ENCODE measurements at regions not wholly inside any gene's neighbourhood (a gene's known extent, or its start where the extent isn't known, plus 50 kb on each side); places are given as distances from the start of the nearest gene placed in this dataset.
"Not testable (repeated sequence)": the region's sequence is repeated elsewhere in the genome, so short reads cannot be mapped to it uniquely, and the experiment has no call there.

GRCh38 chr20:1799746-1800145 is 95.5 kb upstream of the SIRPA start:
- H3K27ac ChIP-seq (ENCODE audit: low read depth, low read length); H3K4me3 ChIP-seq (ENCODE audit: low read length in 2 of 2); intact Hi-C loops (cut with micrococcal nuclease); H3K36me3 ChIP-seq (ENCODE audit: insufficient read depth, low read length); H3K27ac Mint-ChIP-seq; H3K9me3 Mint-ChIP-seq; DNase-seq; H3K36me3 Mint-ChIP-seq; POLR2A ChIA-PET (ENCODE audit: partially characterized antibody); H3K9me3 ChIP-seq (ENCODE audit: control insufficient read depth in 1 of 2, low read length in 2 of 2); H3K4me3 Mint-ChIP-seq: not testable (repeated sequence)
- peaks cover 15% of the 10 kb centered on the region for H3K27me3 ChIP-seq (ENCODE audit: insufficient read depth, low read length)
- CTCF ChIA-PET (ENCODE audit: partially characterized antibody) = interaction anchor here (0.8 kb wide), 2 partner anchors 9 to 23 kb away, joined by 3 read pairs; no protein-coding TSS in a partner anchor
- H3K4me1 ChIP-seq (ENCODE audit: insufficient read depth, low read length) = peaks cover 15% of the 10 kb centered on the region
- peaks cover 6 to 19% (median 14%) of the 10 kb centered on the region in 4 donors for H3K4me1 Mint-ChIP-seq
- peaks cover 36 to 46% of the 10 kb centered on the region in 2 donors for H3K27me3 Mint-ChIP-seq

DNA sequence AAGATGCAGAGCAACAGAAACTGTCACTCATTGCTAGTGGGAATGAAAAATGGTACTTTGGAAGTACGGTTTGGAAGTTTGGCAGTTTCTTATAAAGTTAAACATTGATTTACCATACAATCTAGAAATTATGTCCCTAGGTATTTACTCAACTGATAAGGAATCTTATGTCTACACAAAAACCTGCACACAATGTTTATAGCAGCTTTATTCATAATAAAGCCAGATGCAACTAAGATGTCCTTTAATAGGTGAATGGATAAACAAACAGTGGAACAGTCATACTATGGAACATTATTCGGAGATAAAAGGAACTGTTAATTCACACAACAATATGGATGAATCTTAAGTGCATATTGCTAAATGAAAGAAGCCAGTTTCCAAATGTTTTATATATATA is 96.2 kb upstream of the SIRPA start:
- no peaks in the 10 kb centered on the region for H3K36me3 ChIP-seq (ENCODE audit: insufficient read depth, low read length)
- no peak overlapping the region for H3K27ac ChIP-seq (ENCODE audit: low read depth, low read length)
- intact Hi-C loops (cut with micrococcal nuclease) = no loop called here
- Mint-ChIP-seq H3K27ac (no peak overlapping the region), H3K36me3 (no peaks in the 10 kb centered on the region), H3K27me3 (peaks cover 28 to 40% of the 10 kb centered on the region in 2 donors), H3K4me3 (no peak overlapping the region), H3K9me3 (no peaks in the 10 kb centered on the region), H3K4me1 (peaks cover 6 to 15% (median 12%) of the 10 kb centered on the region in 4 donors)
- peaks cover 8% of the 10 kb centered on the region for H3K27me3 ChIP-seq (ENCODE audit: insufficient read depth, low read length)
- POLR2A ChIA-PET (ENCODE audit: partially characterized antibody) = no interaction called here
- DNase-seq = no peak
- peaks cover 15% of the 10 kb centered on the region for H3K4me1 ChIP-seq (ENCODE audit: insufficient read depth, low read length)
- no peak overlapping the region for H3K4me3 ChIP-seq (ENCODE audit: low read length in 2 of 2)
- CTCF ChIA-PET (ENCODE audit: partially characterized antibody) = no interaction called here
- H3K9me3 ChIP-seq (ENCODE audit: control insufficient read depth in 1 of 2, low read length in 2 of 2) = no peaks in the 10 kb centered on the region

DNA sequence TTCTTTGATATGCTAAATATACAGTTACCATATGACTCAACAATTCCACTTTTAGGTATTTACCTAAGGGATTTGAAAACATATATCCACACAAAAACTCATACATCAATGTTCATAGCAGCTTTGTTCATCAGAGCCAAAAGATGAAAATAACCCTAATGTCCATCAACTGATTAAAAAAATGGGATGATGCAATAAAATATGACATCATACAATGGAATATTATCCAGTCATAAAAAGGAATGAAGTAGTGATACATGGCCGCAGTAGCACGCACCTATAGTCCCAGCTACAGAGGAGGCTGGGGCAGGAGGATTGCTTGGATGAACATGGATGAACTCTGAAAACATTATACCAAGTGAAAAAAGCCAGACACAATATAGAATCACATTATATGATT is 101.4 kb upstream of the SIRPA start:
- Histone ChIP-seq H3K4me3 (ENCODE audit: low read length in 2 of 2) (no peak overlapping the region), H3K27me3 (ENCODE audit: insufficient read depth, low read length) (peaks cover 19% of the 10 kb centered on the region), H3K9me3 (ENCODE audit: control insufficient read depth in 1 of 2, low read length in 2 of 2) (no peaks in the 10 kb centered on the region), H3K27ac (ENCODE audit: low read depth, low read length) (no peak overlapping the region), H3K36me3 (ENCODE audit: insufficient read depth, low read length) (no peaks in the 10 kb centered on the region), H3K4me1 (ENCODE audit: insufficient read depth, low read length) (no peaks in the 10 kb centered on the region)
- Mint-ChIP-seq H3K27me3 (peaks cover 17 to 27% of the 10 kb centered on the region in 2 donors), H3K4me3 (no peak overlapping the region), H3K36me3 (no peaks in the 10 kb centered on the region), H3K4me1 (no peaks in the 10 kb centered on the region), H3K9me3 (peaks cover 0 to 4% (median 0%) of the 10 kb centered on the region in 8 donors), H3K27ac (no peak overlapping the region)
- ChIA-PET CTCF (ENCODE audit: partially characterized antibody) (interaction anchor here (1.9 to 2.0 kb wide), 2 partner anchors 13 to 17 kb away, joined by 4 read pairs; no protein-coding TSS in a partner anchor), POLR2A (ENCODE audit: partially characterized antibody) (no interaction called here)
- intact Hi-C loops (cut with micrococcal nuclease) = no loop called here
- no peak for DNase-seq

- Mint-ChIP-seq H3K4me3 (no peak overlapping the region), H3K27ac (no peak overlapping the region), H3K36me3 (no peaks in the 10 kb centered on the region), H3K4me1 (no peaks in the 10 kb centered on the region), H3K9me3 (peaks cover 0 to 4% (median 0%) of the 10 kb centered on the region in 8 donors), H3K27me3 (peaks cover 22 to 36% of the 10 kb centered on the region in 2 donors)
- intact Hi-C loops (cut with micrococcal nuclease) = no loop called here
- no peak for DNase-seq
- ChIA-PET POLR2A (ENCODE audit: partially characterized antibody) (no interaction called here), CTCF (ENCODE audit: partially characterized antibody) (interaction anchor here (1.9 kb wide), 1 partner anchor 11 kb away, joined by 4 read pairs; no protein-coding TSS in a partner anchor)
- Histone ChIP-seq H3K27ac (ENCODE audit: low read depth, low read length) (no peak overlapping the region), H3K4me1 (ENCODE audit: insufficient read depth, low read length) (no peaks in the 10 kb centered on the region), H3K4me3 (ENCODE audit: low read length in 2 of 2) (no peak overlapping the region), H3K36me3 (ENCODE audit: insufficient read depth, low read length) (no peaks in the 10 kb centered on the region), H3K27me3 (ENCODE audit: insufficient read depth, low read length) (peaks cover 19% of the 10 kb centered on the region), H3K9me3 (ENCODE audit: control insufficient read depth in 1 of 2, low read length in 2 of 2) (no peaks in the 10 kb centered on the region)
Measured at GRCh38 chr20:1792274-1792673, 102.9 kb upstream of the SIRPA start.

DNA sequence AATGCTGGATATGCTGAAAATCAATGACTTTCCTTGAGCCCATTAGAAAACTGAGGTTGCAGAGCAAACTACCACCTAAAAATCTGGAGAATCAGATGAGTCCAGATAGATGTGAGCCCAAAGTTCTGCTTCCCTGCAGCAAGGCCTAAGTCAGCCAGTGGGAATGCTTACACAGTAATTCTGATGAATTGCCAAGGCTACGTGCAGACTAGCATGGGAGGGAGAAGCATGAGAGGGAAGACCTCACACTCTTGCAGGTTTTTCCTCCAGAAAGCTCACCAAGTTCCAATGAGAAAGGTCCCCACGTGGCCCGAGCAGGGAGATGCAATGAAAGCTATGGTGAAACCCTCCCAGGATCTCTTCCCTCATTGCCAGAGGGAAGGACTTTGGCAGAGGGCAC is 104.8 kb upstream of the SIRPA start:
- H3K9me3 ChIP-seq (ENCODE audit: control insufficient read depth in 1 of 2, low read length in 2 of 2) = no peaks in the 10 kb centered on the region
- intact Hi-C loops (cut with micrococcal nuclease) = no loop called here
- H3K4me1 ChIP-seq (ENCODE audit: insufficient read depth, low read length) = no peaks in the 10 kb centered on the region
- H3K4me3 Mint-ChIP-seq = no peak overlapping the region
- no peaks in the 10 kb centered on the region for H3K4me1 Mint-ChIP-seq
- no peak for DNase-seq
- H3K9me3 Mint-ChIP-seq = peaks cover 0 to 4% (median 0%) of the 10 kb centered on the region in 8 donors
- H3K27me3 Mint-ChIP-seq = peaks cover 34 to 49% of the 10 kb centered on the region in 2 donors
- no peak overlapping the region for H3K27ac Mint-ChIP-seq
- no peak overlapping the region for H3K27ac ChIP-seq (ENCODE audit: low read depth, low read length)
- no peak overlapping the region for H3K4me3 ChIP-seq (ENCODE audit: low read length in 2 of 2)
- ChIA-PET CTCF (ENCODE audit: partially characterized antibody) (interaction anchor here (1.3 kb wide), 1 partner anchor 13 kb away, joined by 6 read pairs; no protein-coding TSS in a partner anchor), POLR2A (ENCODE audit: partially characterized antibody) (no interaction called here)
- peaks cover 19% of the 10 kb centered on the region for H3K27me3 ChIP-seq (ENCODE audit: insufficient read depth, low read length)
- no peaks in the 10 kb centered on the region for H3K36me3 Mint-ChIP-seq
- no peaks in the 10 kb centered on the region for H3K36me3 ChIP-seq (ENCODE audit: insufficient read depth, low read length)

DNA sequence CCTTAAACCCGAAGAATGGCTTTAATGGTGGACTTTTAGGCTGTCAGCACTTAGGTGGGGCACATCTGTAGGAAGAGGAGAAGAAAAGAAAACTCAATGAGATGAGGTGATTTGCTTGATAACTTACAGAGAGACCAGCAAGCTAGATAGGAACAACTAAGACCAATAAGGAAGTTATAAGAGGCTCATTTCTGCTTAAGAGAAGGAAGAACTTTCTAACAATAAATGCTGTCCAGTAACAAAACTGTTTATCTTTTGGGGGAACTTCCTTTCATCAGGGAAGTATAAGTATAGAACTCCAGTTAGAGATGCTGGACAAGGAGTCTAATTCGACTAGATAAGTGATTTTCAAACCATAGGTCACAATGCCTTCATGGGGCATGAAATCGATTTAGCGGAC is 107.2 kb upstream of the SIRPA start:
- peaks cover 19% of the 10 kb centered on the region for H3K27me3 ChIP-seq (ENCODE audit: insufficient read depth, low read length)
- Mint-ChIP-seq H3K4me3 (peak overlapping the region in 1 of 8 donors; percentile 1), H3K9me3 (peaks cover 0 to 4% (median 0%) of the 10 kb centered on the region in 8 donors), H3K27ac (no peak overlapping the region), H3K27me3 (peaks cover 44 to 55% of the 10 kb centered on the region in 2 donors), H3K4me1 (no peaks in the 10 kb centered on the region), H3K36me3 (no peaks in the 10 kb centered on the region)
- ChIA-PET CTCF (ENCODE audit: partially characterized antibody) (no interaction called here), POLR2A (ENCODE audit: partially characterized antibody) (no interaction called here)
- intact Hi-C loops (cut with micrococcal nuclease) = no loop called here
- H3K27ac ChIP-seq (ENCODE audit: low read depth, low read length) = no peak overlapping the region
- H3K36me3 ChIP-seq (ENCODE audit: insufficient read depth, low read length) = no peaks in the 10 kb centered on the region
- no peak overlapping the region for H3K4me3 ChIP-seq (ENCODE audit: low read length in 2 of 2)
- H3K9me3 ChIP-seq (ENCODE audit: control insufficient read depth in 1 of 2, low read length in 2 of 2) = no peaks in the 10 kb centered on the region
- no peak for DNase-seq
- H3K4me1 ChIP-seq (ENCODE audit: insufficient read depth, low read length) = no peaks in the 10 kb centered on the region

GRCh38 chr20:1786486-1786885 is 108.7 kb upstream of the SIRPA start:
- no peaks in the 10 kb centered on the region for H3K4me1 Mint-ChIP-seq
- Histone ChIP-seq H3K27me3 (ENCODE audit: insufficient read depth, low read length) (peaks cover 11% of the 10 kb centered on the region), H3K4me3 (ENCODE audit: low read length in 2 of 2) (no peak overlapping the region), H3K27ac (ENCODE audit: low read depth, low read length) (no peak overlapping the region), H3K4me1 (ENCODE audit: insufficient read depth, low read length) (no peaks in the 10 kb centered on the region), H3K36me3 (ENCODE audit: insufficient read depth, low read length) (no peaks in the 10 kb centered on the region), H3K9me3 (ENCODE audit: control insufficient read depth in 1 of 2, low read length in 2 of 2) (no peaks in the 10 kb centered on the region)
- intact Hi-C loops (cut with micrococcal nuclease) = no loop called here
- H3K27ac Mint-ChIP-seq = no peak overlapping the region
- DNase-seq = no peak
- CTCF ChIA-PET (ENCODE audit: partially characterized antibody) = interaction anchor here (2.3 kb wide), 1 partner anchor 9 kb away, joined by 13 read pairs; no protein-coding TSS in a partner anchor
- POLR2A ChIA-PET (ENCODE audit: partially characterized antibody) = no interaction called here
- no peaks in the 10 kb centered on the region for H3K36me3 Mint-ChIP-seq
- H3K27me3 Mint-ChIP-seq = peaks cover 49 to 55% of the 10 kb centered on the region in 2 donors
- H3K4me3 Mint-ChIP-seq = no peak overlapping the region
- peaks cover 0 to under 1% (median 0%) of the 10 kb centered on the region in 8 donors for H3K9me3 Mint-ChIP-seq

DNA sequence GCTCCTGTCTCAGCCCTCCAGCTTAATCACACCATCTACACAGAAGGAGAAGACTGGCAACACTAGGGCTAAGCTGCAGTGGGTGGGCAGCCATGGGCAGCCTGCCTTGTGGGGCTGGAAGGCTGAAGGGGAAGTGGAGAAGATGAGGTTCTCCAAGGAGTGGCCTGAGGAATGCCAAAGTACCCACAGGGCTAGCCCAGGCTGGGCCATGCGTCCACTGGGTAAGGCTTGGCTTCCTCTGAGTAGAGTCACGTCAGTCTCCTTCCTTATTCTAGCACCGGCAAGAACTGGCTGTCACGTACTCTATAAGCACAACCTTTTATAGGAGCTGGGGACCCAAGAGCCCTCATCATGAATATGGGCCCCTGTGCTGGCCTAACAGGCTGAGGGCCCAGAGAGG is 110.6 kb upstream of the SIRPA start:
- no peaks in the 10 kb centered on the region for H3K4me1 Mint-ChIP-seq
- peaks cover 56% of the 10 kb centered on the region in 2 donors for H3K27me3 Mint-ChIP-seq
- Histone ChIP-seq H3K9me3 (ENCODE audit: control insufficient read depth in 1 of 2, low read length in 2 of 2) (no peaks in the 10 kb centered on the region), H3K4me3 (ENCODE audit: low read length in 2 of 2) (no peak overlapping the region), H3K27ac (ENCODE audit: low read depth, low read length) (no peak overlapping the region), H3K27me3 (ENCODE audit: insufficient read depth, low read length) (peaks cover 7% of the 10 kb centered on the region), H3K36me3 (ENCODE audit: insufficient read depth, low read length) (no peaks in the 10 kb centered on the region), H3K4me1 (ENCODE audit: insufficient read depth, low read length) (no peaks in the 10 kb centered on the region)
- no peak overlapping the region for H3K27ac Mint-ChIP-seq
- no peak for DNase-seq
- ChIA-PET POLR2A (ENCODE audit: partially characterized antibody) (no interaction called here), CTCF (ENCODE audit: partially characterized antibody) (no interaction called here)
- no peaks in the 10 kb centered on the region for H3K9me3 Mint-ChIP-seq
- H3K36me3 Mint-ChIP-seq = no peaks in the 10 kb centered on the region
- H3K4me3 Mint-ChIP-seq = no peak overlapping the region
- intact Hi-C loops (cut with micrococcal nuclease) = no loop called here
